ENCODE measurements at regions not wholly inside any gene's neighbourhood (a gene's known extent, or its start where the extent isn't known, plus 50 kb on each side); places are given as distances from the start of the nearest gene placed in this dataset.

GRCh38 chr5:29982457-29982856, 1211.0 kb upstream of the CDH6 start:
- peak; percentile 12 for DNase-seq (ENCODE audit: low spot score)

GRCh38 chr5:29972597-29972996, 1220.9 kb upstream of the CDH6 start:
- DNase-seq (ENCODE audit: low spot score): no peak

GRCh38 chr5:29963956-29964355, 1229.5 kb upstream of the CDH6 start:
- DNase-seq (ENCODE audit: low spot score): no peak

- DNase-seq (ENCODE audit: low spot score): no peak
These were observed 1233.2 kb upstream of the CDH6 start for GRCh38 chr5:29960323-29960722.

- DNase-seq (ENCODE audit: low spot score): peak; percentile 52
These were observed 1242.9 kb upstream of the CDH6 start for GRCh38 chr5:29950416-29951145.

- no peak for DNase-seq (ENCODE audit: low spot score)
These were observed 1244.1 kb upstream of the CDH6 start for GRCh38 chr5:29949301-29949872.

- DNase-seq (ENCODE audit: low spot score): no peak
These were observed 1249.2 kb upstream of the CDH6 start for GRCh38 chr5:29944327-29944726.

GRCh38 chr5:29942089-29942488, 1251.4 kb upstream of the CDH6 start:
- DNase-seq (ENCODE audit: low spot score): no peak

- no peak for DNase-seq (ENCODE audit: low spot score)
These were observed 1253.5 kb upstream of the CDH6 start for GRCh38 chr5:29939988-29940387.

- no peak for DNase-seq (ENCODE audit: low spot score)
These were observed 1258.1 kb upstream of the CDH6 start for GRCh38 chr5:29935371-29935770.

- DNase-seq (ENCODE audit: low spot score): no peak
These were observed 1263.2 kb upstream of the CDH6 start for GRCh38 chr5:29930316-29930715.

GRCh38 chr5:29924107-29924506, 1269.4 kb upstream of the CDH6 start:
- no peak for DNase-seq (ENCODE audit: low spot score)

GRCh38 chr5:29905626-29906353, 1287.7 kb upstream of the CDH6 start:
- no peak for DNase-seq (ENCODE audit: low spot score)

GRCh38 chr5:29902859-29903258, 1290.6 kb upstream of the CDH6 start:
- DNase-seq (ENCODE audit: low spot score): no peak

GRCh38 chr5:29899583-29899982, 1293.9 kb upstream of the CDH6 start:
- no peak for DNase-seq (ENCODE audit: low spot score)

GRCh38 chr5:29897916-29898315, 1295.6 kb upstream of the CDH6 start:
- no peak for DNase-seq (ENCODE audit: low spot score)

GRCh38 chr5:29896646-29897045, 1296.8 kb upstream of the CDH6 start:
- no peak for DNase-seq (ENCODE audit: low spot score)

- no peak for DNase-seq (ENCODE audit: low spot score)
These were observed 1298.8 kb upstream of the CDH6 start for GRCh38 chr5:29894668-29895067.

GRCh38 chr5:29889051-29889450, 1304.4 kb upstream of the CDH6 start:
- DNase-seq (ENCODE audit: low spot score): no peak

- DNase-seq (ENCODE audit: low spot score): no peak
These were observed 1307.9 kb upstream of the CDH6 start for GRCh38 chr5:29885595-29885994.

- no peak for DNase-seq (ENCODE audit: low spot score)
These were observed 1311.5 kb upstream of the CDH6 start for GRCh38 chr5:29882036-29882435.

- DNase-seq (ENCODE audit: low spot score): no peak
These were observed 1314.1 kb upstream of the CDH6 start for GRCh38 chr5:29879401-29879800.

- DNase-seq (ENCODE audit: low spot score): no peak
These were observed 1314.9 kb upstream of the CDH6 start for GRCh38 chr5:29878599-29878998.

Measured in SK-N-DZ (cell line).